ENCODE measurements at regions not wholly inside any gene's neighbourhood (a gene's known extent, or its start where the extent isn't known, plus 50 kb on each side); places are given as distances from the start of the nearest gene placed in this dataset.

- no peak overlapping the region for H3K9ac ChIP-seq (replicated peaks; ENCODE audit: extremely low read depth, insufficient read depth, low read length)
- ChIA-PET POLR2A (no interaction called here), CTCF (no interaction called here)
- no peaks in the 10 kb centered on the region for H3K9me3 ChIP-seq (replicated peaks; ENCODE audit: control insufficient read depth, insufficient read depth, low read length)
- BruUV-seq (replicated peaks) = no TSS peak
- no peaks in the 10 kb centered on the region for H3K4me1 ChIP-seq (ENCODE audit: control insufficient read depth, extremely low read depth, insufficient read depth, low read length)
- H3K27ac ChIP-seq (ENCODE audit: insufficient read depth, low read depth, low read length) = no peak overlapping the region
- H3K27me3 ChIP-seq (ENCODE audit: control insufficient read depth in 2 of 2, insufficient read depth in 2 of 2, low read length in 2 of 2) = no peaks in the 10 kb centered on the region
- H3K4me3 ChIP-seq (replicated peaks in 1 of 3; ENCODE audit: insufficient read depth in 1 of 3, low read depth in 1 of 3, low read length in 3 of 3) = no peak overlapping the region
- H3K79me2 ChIP-seq (ENCODE audit: control insufficient read depth, insufficient read depth, low read length) = no peaks in the 10 kb centered on the region
- no peaks in the 10 kb centered on the region for H3K9me1 ChIP-seq (replicated peaks; ENCODE audit: control insufficient read depth, extremely low read depth, insufficient read depth, low read length)
- dilution Hi-C loops (cut with MboI; ENCODE audit: extremely low pct_ligation_motif_present, low sequenced_read_pairs) (no loop called here), intact Hi-C loops (cut with micrococcal nuclease) (no loop called here)
- no peak overlapping the region for H2AFZ ChIP-seq (ENCODE audit: low read depth, low read length)
- no peaks in the 10 kb centered on the region for H4K20me1 ChIP-seq (replicated peaks; ENCODE audit: control insufficient read depth, extremely low read depth, insufficient read depth, low read length)
- no peak overlapping the region for H3K4me2 ChIP-seq (ENCODE audit: insufficient read depth, low read length)
- FAIRE-seq (no peak), DNase-seq (ENCODE audit: low read depth, low spot score) (no peak)
- TF ChIP-seq EZH2 (IDR thresholded peaks at IDR 0.05; ENCODE audit: borderline replicate concordance, low read depth, low read length, severe bottlenecking) (no peak), CTCF (IDR thresholded peaks at IDR 0.05; ENCODE audit: extremely low read depth in 1 of 2, insufficient read depth in 1 of 2, low read depth in 1 of 2, low read length in 2 of 2) (no peak), MAX (IDR thresholded peaks at IDR 0.05; ENCODE audit: insufficient read depth, insufficient read length) (no peak), GATA2 (IDR thresholded peaks at IDR 0.05; ENCODE audit: insufficient read depth, insufficient read length, low read depth, low read length) (no peak), MYC (IDR thresholded peaks at IDR 0.05; ENCODE audit: low read depth, low read length) (no peak), POLR2AphosphoS5 (IDR thresholded peaks at IDR 0.05; ENCODE audit: insufficient read depth, low read depth, low read length) (no peak), POLR2A (IDR thresholded peaks at IDR 0.05; ENCODE audit: low read depth, low read length) (no peak), JUN (IDR thresholded peaks at IDR 0.05; ENCODE audit: borderline replicate concordance, insufficient read depth, insufficient read length, low read depth) (no peak), FOS (IDR thresholded peaks at IDR 0.05; ENCODE audit: borderline replicate concordance, insufficient read depth, low read length) (no peak)
- no peaks in the 10 kb centered on the region for H3K36me3 ChIP-seq (ENCODE audit: control insufficient read depth in 2 of 2, extremely low read depth in 1 of 2, insufficient read depth in 2 of 2, low read length in 2 of 2)
These were observed 638.9 kb upstream of the EPHA6 start for GRCh38 chr3:96175500-96175899.

Measured in endothelial cell of umbilical vein (primary cell).